Liver (tissue), 3 donors: ENCODE measurements at regions not wholly inside any gene's neighbourhood (a gene's known extent, or its start where the extent isn't known, plus 50 kb on each side); places are given as distances from the start of the nearest gene placed in this dataset.

ENCODE experiments used
- CTCF ChIP-seq: fragments of 150-350 bp; IDR thresholded peaks from 2 replicates; pipeline ENCODE4 v1.5.1; 2017; ENCODE audit warnings: improper control_type of control experiment, low read depth, low read length; ENCODE audit not compliant: missing input control
- JUND ChIP-seq, 2 donors: IDR thresholded peaks; 2 replicates each; pipeline ENCODE4 v1.6.1; 2016; ENCODE audit warnings: antibody characterized with exemption in 2 of 2
- TAF1 ChIP-seq: conservative IDR thresholded peaks from 2 replicates; pipeline ENCODE4 v1.6.1; 2016; ENCODE audit warnings: antibody characterized with exemption, mild to moderate bottlenecking
- donor health status: healthy.
- donor health status: healthy.

GRCh38 chr9:31471010-31471409 is 913.4 kb upstream of the ACO1 start:
- no peak for TF ChIP-seq CTCF
- no peak for TF ChIP-seq JUND (IDR thresholded peaks at IDR 0.05)
- no peak for TF ChIP-seq TAF1
